DOHH2 (cell line): ENCODE measurements at regions not wholly inside any gene's neighbourhood (a gene's known extent, or its start where the extent isn't known, plus 50 kb on each side); places are given as distances from the start of the nearest gene placed in this dataset.

ENCODE experiments used
- EZH2phosphoT487 ChIP-seq: fragments of 200-600 bp; sonication (generic); IDR thresholded peaks from 2 replicates; pipeline ENCODE4 v1.6.1; 2017; ENCODE audit warnings: borderline replicate concordance, mild to moderate bottlenecking, antibody characterized with exemption, low read length, moderate library complexity, mixed read lengths
- TF ChIP-seq, protein P1 (sequence below): fragments of 200-600 bp; sonication (generic); IDR thresholded peaks from one replicate; pipeline ENCODE4 v1.5.1; 2014; ENCODE audit warnings: antibody characterized with exemption, mild to moderate bottlenecking, low read depth, low read length; ENCODE audit not compliant: poor library complexity, severe bottlenecking

DNA sequence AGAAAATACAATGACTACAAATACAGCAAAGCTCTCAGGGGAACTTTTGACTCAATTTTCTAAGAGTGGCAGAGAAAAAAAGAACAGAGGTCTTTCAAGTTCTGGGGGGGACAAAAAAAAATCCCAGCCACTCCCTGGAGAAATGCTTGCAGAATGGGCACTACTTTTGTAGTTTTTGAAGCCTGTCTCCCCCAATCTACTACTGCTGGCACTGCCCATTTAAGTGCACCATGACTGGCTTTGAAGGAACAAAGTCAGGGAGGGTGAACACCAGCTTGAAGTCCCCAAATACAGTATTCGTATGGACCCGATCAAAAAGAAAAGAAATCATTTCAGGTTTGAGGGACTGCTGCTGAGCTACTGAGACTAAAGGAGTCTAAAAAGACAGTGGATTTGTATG is 1824.4 kb downstream of the ARAP2 start:
- TF ChIP-seq, protein P1, sequence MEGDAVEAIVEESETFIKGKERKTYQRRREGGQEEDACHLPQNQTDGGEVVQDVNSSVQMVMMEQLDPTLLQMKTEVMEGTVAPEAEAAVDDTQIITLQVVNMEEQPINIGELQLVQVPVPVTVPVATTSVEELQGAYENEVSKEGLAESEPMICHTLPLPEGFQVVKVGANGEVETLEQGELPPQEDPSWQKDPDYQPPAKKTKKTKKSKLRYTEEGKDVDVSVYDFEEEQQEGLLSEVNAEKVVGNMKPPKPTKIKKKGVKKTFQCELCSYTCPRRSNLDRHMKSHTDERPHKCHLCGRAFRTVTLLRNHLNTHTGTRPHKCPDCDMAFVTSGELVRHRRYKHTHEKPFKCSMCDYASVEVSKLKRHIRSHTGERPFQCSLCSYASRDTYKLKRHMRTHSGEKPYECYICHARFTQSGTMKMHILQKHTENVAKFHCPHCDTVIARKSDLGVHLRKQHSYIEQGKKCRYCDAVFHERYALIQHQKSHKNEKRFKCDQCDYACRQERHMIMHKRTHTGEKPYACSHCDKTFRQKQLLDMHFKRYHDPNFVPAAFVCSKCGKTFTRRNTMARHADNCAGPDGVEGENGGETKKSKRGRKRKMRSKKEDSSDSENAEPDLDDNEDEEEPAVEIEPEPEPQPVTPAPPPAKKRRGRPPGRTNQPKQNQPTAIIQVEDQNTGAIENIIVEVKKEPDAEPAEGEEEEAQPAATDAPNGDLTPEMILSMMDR: no peak
- TF ChIP-seq EZH2phosphoT487: no peak
